ENCODE measurements at regions not wholly inside any gene's neighbourhood (a gene's known extent, or its start where the extent isn't known, plus 50 kb on each side); places are given as distances from the start of the nearest gene placed in this dataset.

DNA sequence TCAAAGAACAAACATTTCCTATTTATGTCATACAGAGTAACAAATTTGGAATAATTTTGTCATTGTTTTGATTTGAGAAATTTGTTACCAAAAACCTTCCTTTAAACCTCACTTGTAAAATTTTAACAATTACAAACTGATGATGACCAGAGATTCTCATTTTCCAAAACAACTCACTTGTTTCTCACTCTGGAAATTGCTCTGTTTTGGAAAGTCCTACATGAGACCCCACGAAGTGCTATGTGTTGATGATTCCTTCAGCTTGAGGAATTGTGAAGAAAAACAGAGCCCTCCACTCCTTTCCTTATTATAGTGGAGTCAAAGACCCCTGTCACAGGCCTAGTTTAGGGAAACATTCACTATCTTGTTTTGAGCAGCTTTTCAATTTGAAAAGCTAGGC lies 157.6 kb upstream of the RASGRP1 start:
- TF ChIP-seq, protein P1, sequence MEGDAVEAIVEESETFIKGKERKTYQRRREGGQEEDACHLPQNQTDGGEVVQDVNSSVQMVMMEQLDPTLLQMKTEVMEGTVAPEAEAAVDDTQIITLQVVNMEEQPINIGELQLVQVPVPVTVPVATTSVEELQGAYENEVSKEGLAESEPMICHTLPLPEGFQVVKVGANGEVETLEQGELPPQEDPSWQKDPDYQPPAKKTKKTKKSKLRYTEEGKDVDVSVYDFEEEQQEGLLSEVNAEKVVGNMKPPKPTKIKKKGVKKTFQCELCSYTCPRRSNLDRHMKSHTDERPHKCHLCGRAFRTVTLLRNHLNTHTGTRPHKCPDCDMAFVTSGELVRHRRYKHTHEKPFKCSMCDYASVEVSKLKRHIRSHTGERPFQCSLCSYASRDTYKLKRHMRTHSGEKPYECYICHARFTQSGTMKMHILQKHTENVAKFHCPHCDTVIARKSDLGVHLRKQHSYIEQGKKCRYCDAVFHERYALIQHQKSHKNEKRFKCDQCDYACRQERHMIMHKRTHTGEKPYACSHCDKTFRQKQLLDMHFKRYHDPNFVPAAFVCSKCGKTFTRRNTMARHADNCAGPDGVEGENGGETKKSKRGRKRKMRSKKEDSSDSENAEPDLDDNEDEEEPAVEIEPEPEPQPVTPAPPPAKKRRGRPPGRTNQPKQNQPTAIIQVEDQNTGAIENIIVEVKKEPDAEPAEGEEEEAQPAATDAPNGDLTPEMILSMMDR (IDR thresholded peaks at IDR 0.05; ENCODE audit: insufficient read depth, missing control alignments), result no peak

DNA sequence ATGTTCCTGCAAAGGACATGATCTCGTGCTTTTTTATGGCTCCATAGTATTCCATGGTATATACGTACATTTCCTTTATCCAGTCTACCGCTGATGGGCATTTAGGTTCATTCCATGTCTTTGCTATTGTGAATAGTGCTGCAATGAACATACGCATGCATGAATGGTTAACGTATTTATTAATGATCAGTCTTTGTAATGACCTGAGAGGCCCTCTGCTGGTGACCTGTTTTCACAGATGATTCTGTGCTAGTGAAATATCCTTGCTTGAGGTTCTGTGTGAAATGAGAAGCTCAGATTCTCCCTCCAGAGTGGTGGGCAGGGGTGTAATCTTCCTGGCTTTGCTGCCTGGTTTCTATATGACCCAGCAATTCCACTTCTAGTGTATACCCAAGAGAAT lies 160.2 kb upstream of the RASGRP1 start:
- DNase-seq (ENCODE audit: insufficient read length, low spot score) (no peak), FAIRE-seq (no peak)
- TF ChIP-seq, protein P1 (IDR thresholded peaks at IDR 0.05; ENCODE audit: insufficient read depth, missing control alignments), result no peak

More for the DNA sequence above, 157.6 kb upstream of the RASGRP1 start:
- no peak for DNase-seq (ENCODE audit: insufficient read length, low spot score)
- FAIRE-seq, result no peak

DNA sequence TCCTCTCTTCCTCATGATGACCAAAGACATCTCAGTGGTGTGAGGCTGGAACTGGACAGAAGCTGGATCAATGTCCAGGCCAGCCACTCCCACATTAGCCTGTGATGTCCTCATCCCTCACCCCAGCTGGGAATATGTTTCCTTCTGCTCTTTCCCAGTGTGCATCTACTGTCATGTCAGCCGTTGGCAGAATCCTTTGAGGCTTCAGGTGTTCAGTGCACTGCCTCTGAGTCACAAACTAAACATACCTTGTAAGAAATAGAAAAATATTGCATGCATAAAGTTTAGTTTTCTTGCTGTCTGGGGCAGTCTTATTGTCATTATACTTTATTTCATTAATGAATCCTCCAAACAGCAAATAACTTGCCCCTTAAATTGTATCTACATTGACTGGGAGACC lies 161.6 kb upstream of the RASGRP1 start:
- FAIRE-seq, result no peak
- TF ChIP-seq, protein P1 (IDR thresholded peaks at IDR 0.05; ENCODE audit: insufficient read depth, missing control alignments), result no peak
- no peak for DNase-seq (ENCODE audit: insufficient read length, low spot score)

DNA sequence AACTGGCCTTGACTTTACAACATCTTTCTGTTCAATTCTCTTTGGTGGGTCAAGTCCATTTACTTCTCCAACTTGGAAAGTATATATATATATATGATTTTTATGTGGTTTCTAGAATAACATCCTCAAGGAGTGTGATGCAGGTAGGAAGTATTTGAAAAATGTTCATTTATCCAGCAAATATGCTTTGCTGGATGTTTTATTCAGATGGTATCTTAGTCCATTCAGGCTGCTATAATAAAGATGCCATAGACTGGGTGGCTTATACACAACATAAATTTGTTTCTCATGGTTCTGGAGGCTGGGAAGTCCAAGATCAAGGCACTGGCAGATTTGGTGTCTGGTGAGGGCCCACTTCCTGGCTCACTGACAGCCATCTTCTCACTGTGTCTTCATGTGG lies 168.7 kb upstream of the RASGRP1 start:
- no peak for FAIRE-seq
- TF ChIP-seq, protein P1 (IDR thresholded peaks at IDR 0.05; ENCODE audit: insufficient read depth, missing control alignments), result no peak
- no peak for DNase-seq (ENCODE audit: insufficient read length, low spot score)

DNA sequence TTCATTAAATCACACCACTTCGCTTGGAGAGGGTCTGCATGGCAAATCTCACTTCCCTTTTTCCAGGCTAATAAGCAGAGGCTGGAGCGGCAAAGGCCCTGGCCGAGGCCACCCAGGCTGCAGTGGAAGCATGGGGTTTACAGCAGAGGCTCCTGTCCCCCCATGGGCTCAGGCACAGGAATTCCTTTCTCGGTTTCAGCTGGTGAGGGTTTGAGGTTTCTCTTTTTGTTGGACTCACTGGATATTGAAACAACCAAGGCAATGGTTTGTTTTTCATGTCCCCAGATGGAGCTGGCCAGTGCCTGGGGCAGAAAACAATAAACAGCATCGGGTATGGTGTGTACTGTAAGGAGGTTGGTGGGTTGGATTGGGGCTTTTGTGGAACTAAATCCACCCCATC lies 175.6 kb upstream of the RASGRP1 start:
- DNase-seq (ENCODE audit: insufficient read length, low spot score), result no peak
- FAIRE-seq, result no peak
- TF ChIP-seq, protein P1 (IDR thresholded peaks at IDR 0.05; ENCODE audit: insufficient read depth, missing control alignments), result no peak

DNA sequence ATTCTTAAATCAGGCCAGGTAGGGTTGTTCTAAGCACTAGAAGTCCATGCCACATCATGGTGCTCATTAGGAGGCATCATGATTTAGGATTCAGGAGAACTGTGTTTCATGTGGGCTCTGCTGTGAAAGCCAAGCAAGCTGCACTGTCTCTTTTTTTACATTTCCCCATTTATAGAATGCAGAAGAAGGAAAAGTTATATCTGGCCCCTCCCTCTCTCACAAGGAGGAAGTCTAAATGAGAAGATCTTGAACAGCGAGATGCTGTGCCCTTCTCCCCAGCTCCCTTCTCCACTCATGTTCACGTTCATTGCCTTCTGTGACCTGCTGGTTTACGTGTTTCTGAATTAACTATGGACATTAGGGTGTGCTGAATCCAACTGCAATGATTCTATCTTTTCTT lies 178.5 kb upstream of the RASGRP1 start:
- FAIRE-seq, result no peak
- TF ChIP-seq, protein P1 (IDR thresholded peaks at IDR 0.05; ENCODE audit: insufficient read depth, missing control alignments), result no peak
- DNase-seq (ENCODE audit: insufficient read length, low spot score), result no peak

DNA sequence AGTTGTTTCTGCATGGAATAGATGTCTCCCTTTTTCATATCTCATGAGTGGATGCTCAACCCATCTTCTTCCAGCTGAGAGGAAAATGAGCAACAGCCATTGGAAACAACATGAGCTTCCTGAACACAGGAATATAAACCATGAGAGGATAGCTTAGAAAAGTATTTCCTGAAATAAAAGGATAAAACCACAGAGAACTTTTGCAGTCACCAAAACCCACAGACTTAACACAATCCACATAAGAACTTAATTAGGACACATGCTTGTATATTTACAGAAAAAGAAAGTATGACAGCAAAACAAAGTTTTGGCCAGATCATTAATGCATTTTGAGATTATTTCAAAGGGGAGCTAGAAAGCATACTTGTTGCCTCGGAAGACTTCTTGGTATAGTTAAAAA lies 180.5 kb upstream of the RASGRP1 start:
- no peak for DNase-seq (ENCODE audit: insufficient read length, low spot score)
- TF ChIP-seq, protein P1 (IDR thresholded peaks at IDR 0.05; ENCODE audit: insufficient read depth, missing control alignments), result no peak
- no peak for FAIRE-seq

Measured in D721Med (cell line).